Activated CD8-positive, alpha-beta memory T cell treated with anti-CD3 and anti-CD28 coated beads for 24 hours (primary cell): ENCODE measurements at regions not wholly inside any gene's neighbourhood (a gene's known extent, or its start where the extent isn't known, plus 50 kb on each side); places are given as distances from the start of the nearest gene placed in this dataset.
"Not testable (repeated sequence)": the region's sequence is repeated elsewhere in the genome, so short reads cannot be mapped to it uniquely, and the experiment has no call there.

Experiments used
- DNase-seq: peaks from one replicate; pipeline ENCODE4 v3.0.0-alpha.2; 2020

- no peak for DNase-seq
Measured at GRCh38 chr11:69869311-69869939, 50.2 kb upstream of the FGF3 start.

GRCh38 chr11:69870766-69871165 lies 51.5 kb upstream of the FGF3 start:
- DNase-seq = no peak

GRCh38 chr11:69873166-69874077 lies 54.2 kb upstream of the FGF3 start:
- peak; percentile 49 for DNase-seq

GRCh38 chr11:69874178-69874983 lies 55.2 kb upstream of the FGF3 start:
- peak; percentile 32 for DNase-seq

GRCh38 chr11:69874984-69875624 lies 55.9 kb upstream of the FGF3 start:
- DNase-seq = peak; percentile 38

- peak; percentile 35 for DNase-seq
Measured at GRCh38 chr11:69876013-69876412, 56.8 kb upstream of the FGF3 start.

DNA sequence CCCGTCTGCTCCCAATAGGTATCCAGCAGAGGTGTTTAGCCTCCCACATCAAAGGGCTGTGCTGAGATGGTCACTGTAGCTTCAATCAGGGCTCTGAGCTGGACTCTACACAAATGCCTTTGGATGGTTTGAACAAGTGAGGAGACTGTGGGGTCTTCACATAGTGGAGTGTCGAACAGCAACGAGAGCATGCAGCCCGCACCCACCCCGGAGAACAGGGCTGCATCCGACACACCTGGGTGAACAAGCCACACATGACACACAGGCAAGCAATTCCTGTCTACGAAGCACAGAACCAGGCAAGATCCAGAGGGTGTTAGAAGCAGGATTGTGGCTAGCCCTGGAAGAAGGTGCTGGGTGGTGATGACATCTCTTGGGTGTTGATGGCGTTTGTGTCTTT lies 58.0 kb upstream of the FGF3 start:
- no peak for DNase-seq

- not testable (repeated sequence) for DNase-seq
Measured at GRCh38 chr11:69877704-69878103, 58.5 kb upstream of the FGF3 start.

DNA sequence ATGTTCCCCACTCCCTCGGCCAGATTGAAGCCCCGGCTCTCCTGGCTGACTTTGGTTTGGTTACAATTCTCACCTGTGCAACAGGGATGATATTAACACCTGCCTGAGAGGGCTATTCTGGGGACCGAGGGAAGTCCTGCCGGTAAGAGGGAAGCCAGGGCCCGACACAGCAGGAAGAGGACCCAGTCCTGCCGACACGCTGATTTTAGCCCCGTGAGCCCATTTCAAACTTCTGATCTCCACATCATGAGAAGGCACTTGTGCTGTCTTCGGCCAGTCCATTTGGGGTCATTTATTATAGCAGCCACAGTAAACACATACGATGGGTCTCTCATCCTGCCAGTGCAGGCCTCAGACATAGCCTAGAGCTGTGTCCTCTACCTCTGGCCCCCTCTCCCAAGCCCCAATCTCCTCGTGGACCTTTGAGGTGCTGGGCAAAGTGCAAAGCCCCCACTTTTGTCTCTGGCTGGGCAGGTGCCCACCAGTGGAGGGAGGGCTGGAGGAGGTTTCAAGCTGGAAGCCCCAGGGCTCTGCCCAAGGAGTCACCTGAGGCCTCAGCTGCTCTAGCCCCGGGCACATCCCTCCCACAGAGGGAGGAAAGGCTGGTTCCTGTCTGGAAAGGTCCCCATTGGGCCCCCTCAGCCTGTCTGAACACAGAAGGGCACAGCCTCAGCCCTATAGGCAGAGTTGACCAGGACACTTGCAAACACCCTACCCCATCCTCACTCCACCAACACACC lies 59.1 kb upstream of the FGF3 start:
- DNase-seq = peak; percentile 35

DNA sequence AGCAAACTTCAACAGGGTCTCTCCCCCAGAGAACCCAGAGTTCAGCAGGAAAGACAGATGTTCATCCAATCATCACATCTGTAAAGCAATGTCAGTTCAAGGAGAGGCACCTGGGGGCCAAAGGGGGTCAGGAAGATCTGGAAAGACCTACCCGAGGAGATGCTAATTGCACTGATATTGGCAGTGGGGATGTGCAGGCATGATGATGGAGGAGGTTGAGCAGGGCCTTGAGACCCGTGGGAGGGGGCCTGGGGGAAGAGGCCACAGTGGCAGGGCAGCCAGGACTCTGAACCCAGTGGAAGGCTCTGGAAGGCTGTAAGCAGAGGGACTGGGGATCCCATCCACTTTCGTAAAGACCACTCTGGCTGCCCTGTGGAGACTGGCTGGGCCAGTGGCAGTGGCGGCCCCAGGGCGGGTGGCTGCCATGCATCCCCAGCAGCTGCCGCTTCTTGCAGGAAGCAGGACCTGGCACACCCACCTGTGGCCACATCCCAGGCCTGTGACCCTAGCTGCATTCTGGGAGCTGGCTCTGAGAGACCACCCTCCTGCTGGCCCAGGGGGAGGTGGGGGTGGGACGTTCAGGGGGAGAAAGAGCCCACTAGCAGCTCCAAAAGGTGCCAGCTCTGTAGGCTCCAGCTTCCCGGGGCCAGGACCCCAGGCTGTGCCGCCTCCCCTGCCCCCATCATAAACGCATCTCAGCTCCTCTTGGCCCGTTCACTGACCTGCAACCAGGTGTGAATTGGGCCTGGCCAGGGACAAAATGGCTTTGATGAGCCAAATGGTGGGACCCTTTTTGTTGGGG lies 59.9 kb upstream of the FGF3 start:
- DNase-seq = no peak

GRCh38 chr11:69879729-69880005 lies 60.5 kb upstream of the FGF3 start:
- DNase-seq = no peak

- no peak for DNase-seq
Measured at GRCh38 chr11:69880041-69880825, 61.0 kb upstream of the FGF3 start.

DNA sequence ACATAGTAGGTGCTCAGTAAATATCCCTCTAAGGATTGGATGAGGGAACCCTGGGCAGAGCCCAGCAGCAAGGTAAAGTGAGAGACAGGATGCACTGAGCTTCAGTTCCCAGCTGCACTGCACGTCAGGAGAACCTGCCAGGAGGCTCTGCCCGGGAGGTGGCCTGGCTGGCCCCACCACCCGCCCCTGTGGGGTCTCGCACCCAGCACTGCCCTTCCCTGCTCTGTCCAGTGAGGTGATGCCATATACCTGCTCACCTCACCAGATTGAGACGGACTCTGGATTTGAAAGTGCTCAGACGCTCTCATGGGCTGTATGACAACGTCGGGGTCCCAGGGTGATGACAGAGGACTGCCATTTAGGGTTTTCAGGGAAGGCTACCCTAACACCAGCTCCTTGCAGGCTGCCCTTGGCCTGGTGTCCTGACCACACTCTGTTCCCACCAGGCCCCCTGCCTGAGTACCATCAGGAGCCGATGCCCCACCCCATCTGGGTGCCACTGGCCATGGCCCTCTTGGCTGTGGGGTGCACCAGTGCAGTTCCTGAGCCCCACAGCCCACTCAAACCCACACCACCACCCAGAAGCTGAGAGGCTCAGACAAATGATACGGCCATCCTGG lies 61.7 kb upstream of the FGF3 start:
- no peak for DNase-seq

DNA sequence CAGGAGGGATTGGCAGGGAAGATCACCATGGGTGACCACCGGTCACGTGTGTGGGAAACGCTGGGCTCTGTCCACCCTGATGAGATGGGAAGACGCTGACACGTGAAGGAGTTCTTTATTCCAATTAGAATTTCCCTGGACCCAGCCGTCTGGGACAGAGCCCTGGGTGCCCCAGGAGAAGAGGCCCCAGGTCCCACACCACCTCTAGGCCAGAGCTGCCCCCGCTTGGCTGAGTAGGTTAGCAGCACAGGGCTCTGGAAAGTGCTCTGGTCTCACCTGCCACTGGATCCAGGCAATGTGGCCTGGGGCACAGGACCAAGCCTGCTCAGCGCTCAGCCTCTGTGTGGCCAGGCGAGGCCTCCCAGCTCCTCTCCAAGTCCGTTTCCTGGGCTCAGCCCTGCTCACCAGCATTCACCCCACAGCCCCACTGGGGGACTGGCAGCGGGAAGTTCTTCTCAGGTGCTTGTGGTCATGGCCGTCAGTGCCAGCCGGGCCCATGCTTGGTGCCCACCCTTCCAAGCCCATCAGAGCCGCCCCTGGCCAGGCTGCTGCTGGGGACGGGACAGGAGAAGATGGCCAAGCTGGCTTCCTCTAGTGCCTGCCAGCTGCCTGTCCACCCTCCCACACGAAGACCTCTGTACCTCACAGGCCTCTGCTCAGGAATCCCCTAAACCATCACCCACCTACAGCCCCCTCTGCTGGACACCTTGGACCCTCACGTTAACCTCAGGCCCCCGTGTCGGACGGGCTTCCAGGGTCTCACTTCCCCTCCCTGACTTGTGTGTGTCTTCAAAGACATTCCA lies 62.5 kb upstream of the FGF3 start:
- DNase-seq = no peak

DNA sequence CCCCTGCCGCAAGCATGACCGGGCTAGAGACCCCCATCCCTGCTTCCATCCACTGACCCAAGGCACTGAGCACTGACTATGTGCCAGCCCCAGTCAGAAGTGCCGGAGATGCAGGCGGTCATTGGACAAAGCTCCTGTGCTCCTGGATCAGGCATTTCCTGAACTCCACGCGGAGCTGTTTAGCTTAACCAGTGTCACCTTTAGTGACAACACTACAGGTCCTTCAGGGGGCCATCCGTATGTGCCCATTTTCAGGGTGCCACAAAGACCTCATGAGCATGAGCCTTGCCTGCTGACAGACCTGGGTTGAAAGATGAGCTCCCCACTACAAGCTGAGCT lies 63.0 kb upstream of the FGF3 start:
- no peak for DNase-seq

- DNase-seq = no peak
Measured at GRCh38 chr11:69883292-69884255, 64.4 kb upstream of the FGF3 start.

DNA sequence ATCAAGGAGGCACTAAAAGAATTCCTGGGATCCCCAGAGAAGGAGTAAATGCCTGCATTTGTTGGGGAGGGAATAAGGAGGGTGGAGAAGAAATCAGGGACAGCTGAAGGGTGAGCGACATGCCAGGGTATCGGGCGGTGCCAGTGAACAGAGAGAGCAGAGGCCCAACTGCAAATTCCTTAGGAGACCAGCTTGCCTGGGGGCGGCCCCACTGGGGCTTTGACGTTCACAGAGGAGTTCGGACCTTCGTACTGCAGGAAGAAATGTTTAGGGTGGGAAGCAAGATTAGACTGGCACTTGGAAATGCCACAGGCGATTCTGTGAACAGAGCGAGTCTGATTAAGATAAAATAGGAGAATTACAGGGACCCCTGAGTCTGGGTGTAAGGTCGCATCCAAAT lies 65.1 kb upstream of the FGF3 start:
- no peak for DNase-seq

GRCh38 chr11:69884751-69885150 lies 65.5 kb upstream of the FGF3 start:
- DNase-seq = no peak
